ENCODE measurements at regions not wholly inside any gene's neighbourhood (a gene's known extent, or its start where the extent isn't known, plus 50 kb on each side); places are given as distances from the start of the nearest gene placed in this dataset.

- Histone ChIP-seq H3K4me2 (ENCODE audit: low read length) (no peak overlapping the region), H3K9me3 (ENCODE audit: control insufficient read depth in 1 of 2, insufficient read depth in 1 of 2, low read depth in 1 of 2, low read length in 2 of 2) (peaks cover 4 to 15% of the 10 kb centered on the region in 2 experiments; a peak in 3 of 4 replicates), H3K27ac (ENCODE audit: low read depth, low read length) (no peak overlapping the region), H3K4me1 (ENCODE audit: control insufficient read depth in 1 of 2, insufficient read depth in 2 of 2, low read length in 2 of 2) (no peaks in the 10 kb centered on the region), H3K9me2 (ENCODE audit: insufficient read depth) (no peaks in the 10 kb centered on the region), H2AFZ (ENCODE audit: low read depth, low read length, poor library complexity, severe bottlenecking) (no peak overlapping the region), H3K27me3 (ENCODE audit: insufficient read depth, low read length) (no peaks in the 10 kb centered on the region), H3K79me2 (ENCODE audit: insufficient read depth, low read length) (no peaks in the 10 kb centered on the region), H4K20me1 (ENCODE audit: insufficient read depth) (no peaks in the 10 kb centered on the region), H3K9ac (ENCODE audit: low read length) (no peak overlapping the region), H3K36me3 (ENCODE audit: control insufficient read depth in 1 of 2, insufficient read depth in 2 of 2, low read length in 2 of 2) (no peaks in the 10 kb centered on the region), H3K4me3 (replicated peaks in 1 of 2; ENCODE audit: low read depth in 1 of 2, low read length in 2 of 2) (no peak overlapping the region)
- ChIA-PET CTCF (no interaction called here), POLR2A (no interaction called here), RAD21 (ENCODE audit: low non-redundant PET in 1 of 2, low total read pairs in 2 of 2, uncharacterized antibody in 2 of 2, unreplicated experiment in 2 of 2) (no interaction called here)
- DNase-seq (ENCODE audit: low read depth, low spot score) (no peak), ATAC-seq (no peak)
- no peak for TF ChIP-seq SP1 (IDR thresholded peaks at IDR 0.05; ENCODE audit: low read depth)
- no peak for TF ChIP-seq CBX3 (IDR thresholded peaks at IDR 0.05; ENCODE audit: low read depth)
- no peak for TF ChIP-seq ELF1 (IDR thresholded peaks at IDR 0.05; ENCODE audit: borderline replicate concordance, low read depth)
- TF ChIP-seq JUND (IDR thresholded peaks at IDR 0.05) = no peak
- no peak for TF ChIP-seq EZH2phosphoT487 (IDR thresholded peaks at IDR 0.05; ENCODE audit: borderline replicate concordance)
- no peak for TF ChIP-seq MAX (IDR thresholded peaks at IDR 0.05)
- TF ChIP-seq FOSL1 (IDR thresholded peaks at IDR 0.05; ENCODE audit: low read depth) = no peak
- TF ChIP-seq EZH2 (IDR thresholded peaks at IDR 0.05) = no peak
- no TSS peak for BruUV-seq (replicated peaks)
- intact Hi-C loops (cut with micrococcal nuclease) = no loop called here
Measured at GRCh38 chr7:49022448-49022847, 98.1 kb downstream of the CDC14C start.

- intact Hi-C loops (cut with micrococcal nuclease) = no loop called here
Measured at GRCh38 chr7:49023345-49024328, 99.3 kb downstream of the CDC14C start.

More at GRCh38 chr7:49023345-49024328, 99.3 kb downstream of the CDC14C start:
- DNase-seq (ENCODE audit: low read depth, low spot score) (no peak), ATAC-seq (no peak)
- Histone ChIP-seq H3K79me2 (ENCODE audit: insufficient read depth, low read length) (no peaks in the 10 kb centered on the region), H4K20me1 (ENCODE audit: insufficient read depth) (no peaks in the 10 kb centered on the region), H3K4me1 (ENCODE audit: control insufficient read depth in 1 of 2, insufficient read depth in 2 of 2, low read length in 2 of 2) (no peaks in the 10 kb centered on the region), H3K9me3 (ENCODE audit: control insufficient read depth in 1 of 2, insufficient read depth in 1 of 2, low read depth in 1 of 2, low read length in 2 of 2) (peaks cover 0 to 10% of the 10 kb centered on the region in 2 experiments; a peak in 2 of 4 replicates), H2AFZ (ENCODE audit: low read depth, low read length, poor library complexity, severe bottlenecking) (no peak overlapping the region), H3K4me2 (ENCODE audit: low read length) (no peak overlapping the region), H3K4me3 (replicated peaks in 1 of 2; ENCODE audit: low read depth in 1 of 2, low read length in 2 of 2) (no peak overlapping the region), H3K27ac (ENCODE audit: low read depth, low read length) (no peak overlapping the region), H3K9ac (ENCODE audit: low read length) (no peak overlapping the region), H3K36me3 (ENCODE audit: control insufficient read depth in 1 of 2, insufficient read depth in 2 of 2, low read length in 2 of 2) (no peaks in the 10 kb centered on the region), H3K27me3 (ENCODE audit: insufficient read depth, low read length) (no peaks in the 10 kb centered on the region), H3K9me2 (ENCODE audit: insufficient read depth) (no peaks in the 10 kb centered on the region)
- ChIA-PET POLR2A (no interaction called here), RAD21 (ENCODE audit: low non-redundant PET in 1 of 2, low total read pairs in 2 of 2, uncharacterized antibody in 2 of 2, unreplicated experiment in 2 of 2) (no interaction called here), CTCF (no interaction called here)
- TF ChIP-seq TCF7L2 (IDR thresholded peaks at IDR 0.05; ENCODE audit: borderline replicate concordance, extremely low read depth, insufficient read depth, insufficient read length) (no peak), EZH2phosphoT487 (IDR thresholded peaks at IDR 0.05; ENCODE audit: borderline replicate concordance) (no peak), SP1 (IDR thresholded peaks at IDR 0.05; ENCODE audit: low read depth) (no peak), MAX (IDR thresholded peaks at IDR 0.05) (no peak), ZNF274 (IDR thresholded peaks at IDR 0.05; ENCODE audit: low read depth, low read length) (no peak), ATF3 (IDR thresholded peaks at IDR 0.05) (no peak), CBX3 (IDR thresholded peaks at IDR 0.05; ENCODE audit: low read depth) (no peak), ELF1 (IDR thresholded peaks at IDR 0.05; ENCODE audit: borderline replicate concordance, low read depth) (no peak), SRF (IDR thresholded peaks at IDR 0.05; ENCODE audit: low read depth) (no peak), EZH2 (IDR thresholded peaks at IDR 0.05) (no peak), FOSL1 (IDR thresholded peaks at IDR 0.05; ENCODE audit: low read depth) (no peak), POLR2AphosphoS5 (IDR thresholded peaks at IDR 0.05; ENCODE audit: low read depth, low read length) (no peak), RAD21 (IDR thresholded peaks at IDR 0.05; ENCODE audit: low read depth) (no peak)
- BruUV-seq (replicated peaks) = no TSS peak
